Gastrocnemius medialis (tissue), 4 donors: ENCODE measurements at regions not wholly inside any gene's neighbourhood (a gene's known extent, or its start where the extent isn't known, plus 50 kb on each side); places are given as distances from the start of the nearest gene placed in this dataset.
"Not testable (repeated sequence)": the region's sequence is repeated elsewhere in the genome, so short reads cannot be mapped to it uniquely, and the experiment has no call there.

Experiments used
- ATAC-seq, 2 donors: fragments of 150-250 bp; one replicate each; pipeline ENCODE4 v1.9.1; 2016
- DNase-seq, 2 donors: peaks; one replicate each; pipeline ENCODE4 v3.0.0-alpha.2; 2019
- H3K27ac ChIP-seq, 4 donors: fragments of 200-600 bp; sonication (generic); 1 replicate in 1 of 4; 2 replicates in 3 of 4; pipeline ENCODE4 v1.5.1; 2016 to 2018; ENCODE audit warnings: mild to moderate bottlenecking in 2 of 4, moderate library complexity in 1 of 4
- H3K27me3 ChIP-seq, 3 donors: fragments of 200-600 bp; sonication (generic) in 2 of 3; 1 replicate in 1 of 3; 2 replicates in 2 of 3; pipeline versions ENCODE4 v1.5.1 to v1.6.0; 2016 to 2019; ENCODE audit warnings: mild to moderate bottlenecking in 1 of 3, moderate library complexity in 1 of 3
- H3K36me3 ChIP-seq, 2 donors: fragments of 200-600 bp; sonication (generic) in 1 of 2; one replicate each; pipeline ENCODE4 v1.5.1; 2017 to 2018
- H3K4me1 ChIP-seq, 2 donors: fragments of 200-600 bp; sonication (generic) in 1 of 2; one replicate each; pipeline ENCODE4 v1.5.1; 2016 to 2017; ENCODE audit warnings: mild to moderate bottlenecking in 2 of 2
- H3K4me3 ChIP-seq, 4 donors: fragments of 200-600 bp; sonication (generic) in 3 of 4; 1 replicate in 1 of 4; 2 replicates in 3 of 4; pipeline ENCODE4 v1.5.1; 2016 to 2019; ENCODE audit warnings: mild to moderate bottlenecking in 2 of 4
- H3K9me3 ChIP-seq, 3 donors: fragments of 200-600 bp; sonication (generic) in 2 of 3; 1 replicate in 1 of 3; 2 replicates in 2 of 3; pipeline ENCODE4 v1.5.1; 2016 to 2019
- CTCF ChIP-seq, 5 experiments: fragments of 450-650 bp in 3 of 5; fragments of 200-600 bp in 2 of 5; sonication (generic) in 2 of 5; IDR thresholded peaks in 4 of 5; conservative IDR thresholded peaks in 1 of 5; 1 replicate in 4 of 5; 2 replicates in 1 of 5; pipeline ENCODE4 v1.5.1; 2016 to 2019; ENCODE audit warnings: antibody characterized with exemption in 5 of 5, mild to moderate bottlenecking in 3 of 5, moderate library complexity in 3 of 5
- POLR2A ChIP-seq, 2 donors: fragments of 450-650 bp; IDR thresholded peaks; one replicate each; pipeline ENCODE4 v1.6.1; 2017; ENCODE audit warnings: antibody characterized with exemption in 2 of 2, mild to moderate bottlenecking in 2 of 2, moderate library complexity in 2 of 2
- in situ Hi-C, 4 donors: fragments of 200-750 bp; cut with MboI; loops; one replicate each; pipeline versions ENCODE4 v1.15.0 to v1.8.0; 2017; ENCODE audit warnings: low sequenced_read_pairs in 4 of 4
- intact Hi-C: fragments of 100-400 bp; cut with DNase I; formaldehyde crosslinking; loops from one replicate; pipeline ENCODE4 v1.15.1; 2023; ENCODE audit warnings: low total_unique reads

DNA sequence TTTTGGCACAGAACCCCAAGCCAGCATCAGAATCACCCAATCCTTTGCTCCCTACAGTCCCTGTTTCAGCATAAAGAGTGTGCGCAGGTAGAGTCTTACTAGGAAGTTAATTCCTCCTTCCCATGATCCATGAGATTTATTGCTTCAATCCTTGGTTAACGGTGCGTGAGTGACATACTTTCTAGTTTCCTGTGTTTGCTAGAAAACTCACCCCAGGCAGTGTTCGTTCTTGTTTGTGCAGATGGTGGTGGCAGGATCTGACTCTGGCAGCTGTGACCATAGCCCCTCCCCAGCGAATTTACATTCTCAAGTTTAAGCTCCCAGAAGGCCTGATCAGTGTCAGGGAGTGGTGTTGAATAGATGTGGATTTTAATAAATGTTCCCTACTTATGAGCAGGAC is 106.7 kb upstream of the CCT8L2 start:
- Histone ChIP-seq H3K9me3 (no peaks in the 10 kb centered on the region), H3K4me1 (no peaks in the 10 kb centered on the region), H3K27ac (no peak overlapping the region), H3K4me3 (no peak overlapping the region), H3K27me3 (no peaks in the 10 kb centered on the region), H3K36me3 (no peaks in the 10 kb centered on the region)
- TF ChIP-seq POLR2A (IDR thresholded peaks at IDR 0.05), result no peak
- TF ChIP-seq CTCF (IDR thresholded peaks at IDR 0.05 in 4 of 5, conservative IDR thresholded peaks at IDR 0.05 in 1 of 5), result no peak
- ATAC-seq (no peak), DNase-seq (no peak)
- in situ Hi-C loops, result no loop called here
- intact Hi-C loops, result no loop called here

DNA sequence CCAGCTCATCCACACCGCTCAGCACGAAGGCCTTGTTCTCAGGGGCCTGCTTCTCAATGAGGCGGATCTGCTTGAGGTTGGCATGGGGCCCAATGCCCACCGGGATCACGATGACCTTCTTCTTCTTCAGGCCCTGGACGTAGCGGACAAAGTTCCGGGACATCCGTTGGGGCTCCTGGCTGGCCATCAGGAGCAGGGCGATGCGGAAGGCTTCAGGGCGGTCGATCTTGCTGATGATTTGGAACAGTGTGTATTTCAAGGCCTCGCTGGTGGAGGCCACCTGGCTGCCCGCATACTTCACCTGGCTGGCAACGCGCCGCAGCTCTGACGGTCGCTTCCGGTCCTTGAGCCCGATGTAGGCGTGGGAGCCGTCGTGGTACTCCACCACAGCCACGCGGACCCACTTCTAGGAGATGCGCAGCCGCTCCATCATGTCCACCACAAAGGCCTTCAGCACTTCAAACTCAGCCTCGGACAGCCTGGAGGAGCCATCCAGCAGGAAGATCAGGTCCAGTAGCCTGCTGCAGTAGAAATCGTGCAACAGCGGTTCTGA is 105.0 kb upstream of the CCT8L2 start:
- H3K27ac ChIP-seq, intact Hi-C loops, H3K4me1 ChIP-seq, in situ Hi-C loops, H3K9me3 ChIP-seq, H3K27me3 ChIP-seq, DNase-seq, ATAC-seq, H3K4me3 ChIP-seq, H3K36me3 ChIP-seq: not testable (repeated sequence)

- H3K36me3 ChIP-seq, ATAC-seq, H3K9me3 ChIP-seq, H3K27me3 ChIP-seq, H3K4me1 ChIP-seq, H3K4me3 ChIP-seq, in situ Hi-C loops, H3K27ac ChIP-seq, intact Hi-C loops, DNase-seq: not testable (repeated sequence)
Observed at GRCh38 chr22:16696900-16697299, 104.3 kb upstream of the CCT8L2 start.

DNA sequence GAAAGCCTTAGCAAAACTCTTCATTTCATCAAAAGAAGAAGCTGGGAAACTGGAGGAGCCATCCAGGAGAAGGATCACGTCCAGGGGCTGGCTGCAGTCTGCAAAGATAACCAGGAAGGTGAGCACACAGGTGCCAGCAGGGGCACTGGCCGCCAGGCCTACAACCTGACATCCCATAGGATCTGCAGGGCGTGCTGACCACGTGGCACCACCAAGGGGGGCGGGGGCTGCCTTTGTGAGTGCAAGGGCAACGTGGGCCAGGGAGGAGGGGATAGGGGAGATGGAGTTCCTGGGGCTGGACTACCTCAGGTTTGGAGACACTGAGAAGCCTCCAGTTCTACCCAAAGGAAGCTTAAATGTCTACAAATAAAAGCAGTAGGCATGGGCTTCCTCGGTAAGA is 102.7 kb upstream of the CCT8L2 start:
- H3K4me3 ChIP-seq, result no peak overlapping the region
- no peak for TF ChIP-seq POLR2A (IDR thresholded peaks at IDR 0.05)
- TF ChIP-seq CTCF (IDR thresholded peaks at IDR 0.05 in 4 of 5, conservative IDR thresholded peaks at IDR 0.05 in 1 of 5), result no peak
- H3K27ac ChIP-seq, result no peak overlapping the region
- no peaks in the 10 kb centered on the region for H3K36me3 ChIP-seq
- ATAC-seq, result no peak
- H3K27me3 ChIP-seq, result no peaks in the 10 kb centered on the region
- in situ Hi-C loops, result no loop called here
- no peaks in the 10 kb centered on the region for H3K9me3 ChIP-seq
- no peaks in the 10 kb centered on the region for H3K4me1 ChIP-seq
- DNase-seq, result no peak
- intact Hi-C loops, result no loop called here

DNA sequence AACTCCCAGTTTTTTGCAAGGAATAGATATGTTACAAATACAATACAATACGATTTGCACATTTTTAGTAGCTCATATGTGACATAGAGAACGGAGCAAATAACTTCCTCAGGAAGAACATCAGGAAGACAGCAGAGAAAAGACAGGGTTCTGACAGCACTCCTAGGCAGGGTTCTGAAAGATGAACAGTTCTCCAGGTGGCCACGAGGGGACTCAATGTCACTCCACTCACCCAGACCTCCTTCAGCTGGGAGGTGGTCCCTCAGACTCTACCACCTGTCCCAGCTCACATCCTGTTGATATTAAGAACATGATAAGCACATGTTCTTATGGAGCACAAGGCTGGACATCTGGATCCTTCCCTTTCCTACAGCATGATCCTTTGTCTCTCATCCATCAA is 101.1 kb upstream of the CCT8L2 start:
- ATAC-seq, H3K36me3 ChIP-seq, intact Hi-C loops, H3K4me3 ChIP-seq, in situ Hi-C loops, H3K4me1 ChIP-seq, H3K27me3 ChIP-seq, DNase-seq, H3K9me3 ChIP-seq, H3K27ac ChIP-seq: not testable (repeated sequence)

GRCh38 chr22:16689358-16689757 is 96.7 kb upstream of the CCT8L2 start:
- ATAC-seq, in situ Hi-C loops, intact Hi-C loops: not testable (repeated sequence)

DNA sequence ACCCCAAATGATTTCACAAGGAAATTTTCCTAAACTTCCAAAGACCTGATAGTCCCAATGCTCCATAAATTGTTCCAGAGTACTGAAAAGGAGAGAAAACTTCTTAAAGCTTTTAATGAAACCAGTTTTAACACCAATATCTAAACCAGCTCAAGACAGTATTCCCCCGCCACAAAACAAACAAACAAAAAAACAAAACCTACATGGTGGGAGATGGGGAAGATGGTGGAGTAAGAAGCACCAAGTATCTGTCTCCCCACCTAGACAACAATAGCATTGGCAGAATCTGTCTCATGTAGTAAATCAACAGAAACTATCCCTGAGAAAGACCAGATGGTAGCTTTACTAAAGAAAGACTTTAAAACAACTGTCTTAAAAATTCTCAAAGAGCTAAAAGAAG is 88.7 kb upstream of the CCT8L2 start:
- DNase-seq, ATAC-seq, H3K27ac ChIP-seq, intact Hi-C loops, H3K4me1 ChIP-seq, H3K9me3 ChIP-seq, H3K36me3 ChIP-seq, in situ Hi-C loops, H3K27me3 ChIP-seq, H3K4me3 ChIP-seq: not testable (repeated sequence)

More at GRCh38 chr22:16689358-16689757, 96.7 kb upstream of the CCT8L2 start:
- H3K27ac ChIP-seq, H3K4me1 ChIP-seq, DNase-seq, H3K4me3 ChIP-seq, H3K9me3 ChIP-seq, H3K36me3 ChIP-seq, H3K27me3 ChIP-seq: not testable (repeated sequence)

GRCh38 chr22:16680209-16680899 is 87.7 kb upstream of the CCT8L2 start:
- ATAC-seq, intact Hi-C loops, H3K9me3 ChIP-seq, DNase-seq, H3K27me3 ChIP-seq, in situ Hi-C loops, H3K36me3 ChIP-seq, H3K27ac ChIP-seq, H3K4me3 ChIP-seq, H3K4me1 ChIP-seq: not testable (repeated sequence)

DNA sequence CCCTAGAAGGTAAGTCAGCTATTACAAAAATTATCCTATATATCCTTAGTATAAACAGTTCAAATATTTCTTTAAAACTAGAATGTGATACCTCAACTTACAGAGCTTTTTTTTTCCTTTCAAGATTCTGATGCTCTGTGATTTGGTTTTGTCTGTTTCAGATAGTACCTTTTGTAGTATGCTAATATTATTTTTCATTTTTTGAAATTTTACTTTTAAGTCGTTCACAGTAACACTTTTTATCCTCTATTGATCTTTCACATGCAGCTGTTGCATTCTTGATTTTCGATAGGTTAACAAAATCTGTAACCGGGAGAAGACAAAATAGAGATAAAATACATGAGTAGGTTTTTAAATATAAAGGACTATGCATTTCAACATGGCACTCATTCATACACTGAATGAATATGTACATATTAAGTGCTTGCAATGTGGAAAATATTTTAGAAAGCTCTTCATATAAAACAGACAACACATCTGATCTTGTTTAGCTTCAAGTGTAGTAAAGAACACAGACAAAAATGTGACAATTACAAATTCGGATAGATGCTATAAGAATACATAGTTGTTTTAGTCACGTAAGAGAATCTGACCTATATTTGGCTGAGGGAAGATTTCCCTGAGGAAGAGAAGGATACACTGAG is 86.7 kb upstream of the CCT8L2 start:
- H3K4me1 ChIP-seq, H3K9me3 ChIP-seq, H3K27ac ChIP-seq, DNase-seq, ATAC-seq, intact Hi-C loops, H3K27me3 ChIP-seq, H3K4me3 ChIP-seq, H3K36me3 ChIP-seq, in situ Hi-C loops: not testable (repeated sequence)

DNA sequence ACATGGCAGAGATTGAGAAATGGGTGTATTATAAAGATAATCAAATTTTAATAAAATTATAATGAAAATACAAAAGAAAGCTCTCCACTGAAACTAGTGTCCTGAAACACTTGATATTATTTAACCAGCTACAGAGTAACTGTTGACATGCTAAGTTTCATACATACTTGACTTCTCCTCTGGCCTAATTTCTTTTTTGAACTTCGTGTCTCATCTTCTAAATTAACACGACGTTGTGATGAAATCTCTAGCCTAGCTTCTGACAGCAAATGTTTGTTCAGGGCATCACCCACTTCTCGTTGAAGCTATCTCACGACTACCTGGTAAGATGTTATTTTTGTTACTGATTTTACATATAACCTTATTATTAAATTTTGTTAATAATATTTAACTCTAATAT is 80.8 kb upstream of the CCT8L2 start:
- DNase-seq, H3K27ac ChIP-seq, ATAC-seq, intact Hi-C loops, in situ Hi-C loops, H3K9me3 ChIP-seq, H3K36me3 ChIP-seq, H3K4me3 ChIP-seq, H3K27me3 ChIP-seq, H3K4me1 ChIP-seq: not testable (repeated sequence)
